Vagina (tissue), 2 donors: ENCODE measurements at regions not wholly inside any gene's neighbourhood (a gene's known extent, or its start where the extent isn't known, plus 50 kb on each side); places are given as distances from the start of the nearest gene placed in this dataset.

Experiments
- DNase-seq, 2 donors: peaks; one replicate each; pipeline ENCODE4 v3.0.0-alpha.2; 2017; ENCODE audit errors: extremely low spot score in 2 of 2
- H3K27ac ChIP-seq: fragments of 200-600 bp; sonication (generic); one replicate; pipeline ENCODE4 v1.5.1; 2019
- H3K27me3 ChIP-seq: fragments of 200-600 bp; sonication (generic); one replicate; pipeline ENCODE4 v1.5.1; 2019
- H3K36me3 ChIP-seq, 2 donors: fragments of 200-600 bp; sonication (generic); one replicate each; pipeline ENCODE4 v1.5.1; 2017 to 2019
- H3K4me1 ChIP-seq: fragments of 200-600 bp; sonication (generic); one replicate; pipeline ENCODE4 v1.5.1; 2019
- H3K4me3 ChIP-seq, 2 donors: fragments of 200-600 bp; sonication (generic); 1 replicate in 1 of 2; 2 replicates in 1 of 2; pipeline ENCODE4 v1.5.1; 2016 to 2019
- H3K9me3 ChIP-seq: fragments of 200-600 bp; sonication (generic); one replicate; pipeline ENCODE4 v1.5.1; 2019
- POLR2A ChIP-seq, 2 donors: fragments of 450-650 bp; IDR thresholded peaks; one replicate each; pipeline ENCODE4 v1.6.1; 2017; ENCODE audit warnings: antibody characterized with exemption in 2 of 2, mild to moderate bottlenecking in 2 of 2, moderate library complexity in 2 of 2
- POLR2AphosphoS5 ChIP-seq, 2 donors: sonication (generic); formaldehyde crosslinking; IDR thresholded peaks; one replicate each; pipeline ENCODE4 v1.9.0; 2017; ENCODE audit warnings: antibody characterized with exemption in 2 of 2, mild to moderate bottlenecking in 2 of 2, low read depth in 1 of 2; ENCODE audit not compliant: insufficient read depth in 1 of 2
- intact Hi-C: fragments of 100-400 bp; cut with DNase I; formaldehyde crosslinking; loops from one replicate; pipeline ENCODE4 v1.15.1; 2023
- TF ChIP-seq, protein P1 (sequence below), 3 experiments: fragments of 450-650 bp in 2 of 3; fragments of 200-600 bp in 1 of 3; sonication (generic) in 1 of 3; IDR thresholded peaks; one replicate each; pipeline ENCODE4 v1.5.1; 2017 to 2019; ENCODE audit warnings: antibody characterized with exemption in 3 of 3, mild to moderate bottlenecking in 2 of 3, moderate library complexity in 2 of 3

DNA sequence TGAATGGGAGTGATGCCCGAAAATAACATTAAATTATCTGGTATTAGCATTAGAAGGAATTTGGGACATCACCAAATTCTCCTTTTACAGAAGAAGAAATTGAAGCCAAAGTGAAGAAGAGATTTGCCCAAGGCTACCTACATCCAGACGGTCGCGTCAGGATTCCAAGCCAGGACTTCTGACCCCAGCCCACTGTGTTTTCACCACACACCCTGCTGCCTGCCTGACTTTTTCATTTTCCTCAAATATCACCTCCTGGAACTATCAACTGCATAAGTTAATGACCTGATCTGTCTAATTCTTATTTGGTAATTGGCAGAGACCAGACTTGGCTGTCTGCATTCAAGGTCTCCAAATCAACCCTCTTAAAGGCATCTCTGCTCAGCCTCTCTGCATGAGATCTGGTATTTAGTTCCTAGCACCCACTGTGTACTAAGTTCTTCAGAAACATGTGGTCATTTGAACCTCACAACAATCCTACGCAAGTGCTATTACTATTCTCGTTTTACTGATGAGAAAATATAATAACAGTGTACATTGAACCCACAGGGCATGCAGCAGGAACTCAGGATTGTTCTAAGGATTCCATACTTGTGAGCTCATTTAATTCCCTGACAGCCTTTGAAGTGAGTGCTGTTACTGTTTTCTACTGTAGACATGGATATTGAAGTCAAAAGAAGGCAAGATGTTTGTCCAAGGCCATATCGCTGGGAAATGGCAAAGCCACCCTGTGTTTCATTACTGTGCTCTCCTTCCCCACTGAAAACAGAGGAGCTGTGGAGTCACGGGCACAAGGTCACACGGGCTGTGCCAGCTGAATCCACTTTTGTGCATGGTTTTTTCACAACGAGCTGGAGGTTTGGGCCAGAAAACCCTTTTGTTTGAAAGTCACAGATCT is 195.2 kb upstream of the C1QTNF7 start:
- Histone ChIP-seq H3K4me1 (peaks cover 42% of the 10 kb centered on the region), H3K9me3 (no peaks in the 10 kb centered on the region), H3K27me3 (no peaks in the 10 kb centered on the region), H3K36me3 (no peaks in the 10 kb centered on the region), H3K4me3 (no peak overlapping the region), H3K27ac (peak overlapping the region; percentile 70)
- TF ChIP-seq POLR2A (IDR thresholded peaks at IDR 0.05) (no peak), POLR2AphosphoS5 (IDR thresholded peaks at IDR 0.05; ENCODE audit: insufficient read depth in 1 of 2, low read depth in 1 of 2) (no peak)
- TF ChIP-seq, protein P1, sequence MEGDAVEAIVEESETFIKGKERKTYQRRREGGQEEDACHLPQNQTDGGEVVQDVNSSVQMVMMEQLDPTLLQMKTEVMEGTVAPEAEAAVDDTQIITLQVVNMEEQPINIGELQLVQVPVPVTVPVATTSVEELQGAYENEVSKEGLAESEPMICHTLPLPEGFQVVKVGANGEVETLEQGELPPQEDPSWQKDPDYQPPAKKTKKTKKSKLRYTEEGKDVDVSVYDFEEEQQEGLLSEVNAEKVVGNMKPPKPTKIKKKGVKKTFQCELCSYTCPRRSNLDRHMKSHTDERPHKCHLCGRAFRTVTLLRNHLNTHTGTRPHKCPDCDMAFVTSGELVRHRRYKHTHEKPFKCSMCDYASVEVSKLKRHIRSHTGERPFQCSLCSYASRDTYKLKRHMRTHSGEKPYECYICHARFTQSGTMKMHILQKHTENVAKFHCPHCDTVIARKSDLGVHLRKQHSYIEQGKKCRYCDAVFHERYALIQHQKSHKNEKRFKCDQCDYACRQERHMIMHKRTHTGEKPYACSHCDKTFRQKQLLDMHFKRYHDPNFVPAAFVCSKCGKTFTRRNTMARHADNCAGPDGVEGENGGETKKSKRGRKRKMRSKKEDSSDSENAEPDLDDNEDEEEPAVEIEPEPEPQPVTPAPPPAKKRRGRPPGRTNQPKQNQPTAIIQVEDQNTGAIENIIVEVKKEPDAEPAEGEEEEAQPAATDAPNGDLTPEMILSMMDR (IDR thresholded peaks at IDR 0.05): no peak
- intact Hi-C loops: loop anchor here (2.0 kb wide), 1 partner anchor 226 kb away; no protein-coding TSS in a partner anchor
- no peak for DNase-seq

DNA sequence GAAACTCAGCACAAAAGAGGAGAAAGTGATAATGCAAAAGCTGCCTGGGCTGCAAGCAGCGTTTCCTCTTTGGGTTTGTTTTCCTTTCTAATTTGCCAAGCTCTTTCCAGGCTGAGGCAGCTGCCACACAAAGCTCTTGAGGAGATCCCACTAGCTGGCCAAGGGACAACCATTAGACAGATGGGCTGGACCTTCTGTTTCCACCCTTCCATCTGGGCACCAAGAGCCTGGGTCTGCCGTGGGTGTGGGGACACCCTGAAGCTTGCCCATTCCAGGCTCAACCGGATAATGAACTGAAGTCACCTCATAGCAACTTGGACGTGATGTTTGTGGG is 194.6 kb upstream of the C1QTNF7 start:
- Histone ChIP-seq H3K9me3 (no peaks in the 10 kb centered on the region), H3K27me3 (no peaks in the 10 kb centered on the region), H3K4me1 (peaks cover 42% of the 10 kb centered on the region), H3K27ac (peak overlapping the region; percentile 70), H3K36me3 (no peaks in the 10 kb centered on the region), H3K4me3 (no peak overlapping the region)
- DNase-seq: no peak
- TF ChIP-seq POLR2AphosphoS5 (IDR thresholded peaks at IDR 0.05; ENCODE audit: insufficient read depth in 1 of 2, low read depth in 1 of 2) (no peak), POLR2A (IDR thresholded peaks at IDR 0.05) (no peak)
- TF ChIP-seq, protein P1 (IDR thresholded peaks at IDR 0.05): no peak
- intact Hi-C loops: loop anchor here (2.0 kb wide), 1 partner anchor 226 kb away; no protein-coding TSS in a partner anchor

DNA sequence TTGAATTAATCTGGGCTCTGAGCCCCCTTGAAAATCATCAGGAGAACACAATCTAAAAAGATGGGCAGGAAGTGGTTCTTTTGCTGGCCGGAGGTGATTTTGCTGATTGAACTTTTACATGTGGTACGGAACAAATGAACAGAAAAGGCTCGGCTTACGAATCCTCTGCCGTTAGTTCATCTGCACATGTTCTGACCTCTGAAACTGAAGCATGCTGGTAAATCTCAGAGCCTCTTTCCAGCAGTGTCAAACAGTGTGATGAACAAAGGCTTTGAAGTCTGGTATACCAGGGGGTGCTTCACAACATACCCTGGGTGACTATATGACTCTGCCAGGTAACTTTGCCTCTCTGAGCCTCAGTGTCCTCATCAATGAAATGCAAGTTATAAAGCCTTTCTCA is 194.2 kb upstream of the C1QTNF7 start:
- TF ChIP-seq, protein P1 (IDR thresholded peaks at IDR 0.05): no peak
- TF ChIP-seq POLR2A (IDR thresholded peaks at IDR 0.05) (no peak), POLR2AphosphoS5 (IDR thresholded peaks at IDR 0.05; ENCODE audit: insufficient read depth in 1 of 2, low read depth in 1 of 2) (no peak)
- H3K36me3 ChIP-seq: no peaks in the 10 kb centered on the region
- H3K27me3 ChIP-seq: no peaks in the 10 kb centered on the region
- DNase-seq: no peak
- H3K9me3 ChIP-seq: no peaks in the 10 kb centered on the region
- H3K4me3 ChIP-seq: no peak overlapping the region
- H3K4me1 ChIP-seq: peaks cover 44% of the 10 kb centered on the region
- intact Hi-C loops: loop anchor here (2.0 kb wide), 1 partner anchor 225 kb away; no protein-coding TSS in a partner anchor
- peak overlapping the region; percentile 70 for H3K27ac ChIP-seq

DNA sequence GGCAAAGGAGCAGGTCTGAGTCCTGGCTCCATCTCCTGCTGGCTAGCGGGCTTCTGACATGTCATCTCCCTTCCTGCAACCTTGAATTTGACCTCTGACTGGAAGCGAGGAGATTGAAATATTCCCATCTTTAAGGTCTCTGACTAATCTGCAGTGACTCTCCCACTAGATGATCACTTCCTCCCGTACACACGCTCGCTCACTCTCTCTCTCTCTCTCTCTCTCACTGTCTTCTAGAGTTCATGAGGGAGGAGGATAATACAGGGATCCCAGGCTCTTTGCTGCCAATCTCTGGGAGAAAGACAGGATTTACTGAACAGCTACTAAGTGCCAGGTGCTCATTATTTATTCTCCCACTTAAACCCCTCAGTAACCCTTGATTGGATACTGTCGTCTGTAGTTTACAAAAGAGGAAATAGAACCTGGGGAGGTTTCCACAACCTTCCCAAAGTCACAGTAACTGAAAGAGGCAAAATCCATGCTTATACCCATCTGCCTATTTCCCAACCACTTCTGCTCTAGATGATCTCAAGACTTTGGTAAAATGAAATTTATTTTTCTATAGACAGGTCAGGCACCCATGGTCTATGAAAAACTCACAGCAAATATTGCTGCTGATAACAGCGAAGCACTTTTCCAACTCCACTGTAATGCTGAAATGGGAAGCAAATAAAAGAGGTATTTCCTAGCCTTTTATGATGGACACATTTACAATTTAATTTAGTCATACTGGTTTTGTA is 193.5 kb upstream of the C1QTNF7 start:
- peaks cover 51% of the 10 kb centered on the region for H3K4me1 ChIP-seq
- no peak for DNase-seq
- H3K4me3 ChIP-seq: no peak overlapping the region
- intact Hi-C loops: no loop called here
- H3K27ac ChIP-seq: peak overlapping the region; percentile 70
- no peaks in the 10 kb centered on the region for H3K9me3 ChIP-seq
- no peak for TF ChIP-seq POLR2AphosphoS5 (IDR thresholded peaks at IDR 0.05; ENCODE audit: insufficient read depth in 1 of 2, low read depth in 1 of 2)
- no peaks in the 10 kb centered on the region for H3K27me3 ChIP-seq
- H3K36me3 ChIP-seq: no peaks in the 10 kb centered on the region

DNA sequence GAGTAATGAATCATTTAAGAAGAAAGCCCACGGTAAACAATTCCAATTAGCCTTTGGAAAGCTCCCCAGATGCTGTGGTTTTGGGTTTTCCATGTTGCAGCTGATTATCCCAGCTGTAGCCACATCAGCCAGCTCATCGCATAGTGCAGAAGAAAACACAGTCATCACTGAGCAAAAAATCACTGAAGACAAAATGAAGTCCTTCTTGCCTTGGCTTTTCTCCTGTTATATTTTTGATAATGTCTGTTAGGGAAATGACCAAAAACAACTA is 193.0 kb upstream of the C1QTNF7 start:
- TF ChIP-seq POLR2AphosphoS5 (IDR thresholded peaks at IDR 0.05; ENCODE audit: insufficient read depth in 1 of 2, low read depth in 1 of 2) (peak in 1 of 2 donors; percentile 75), POLR2A (IDR thresholded peaks at IDR 0.05) (no peak)
- intact Hi-C loops: no loop called here
- Histone ChIP-seq H3K4me3 (no peak overlapping the region), H3K27ac (peak overlapping the region; percentile 70), H3K27me3 (no peaks in the 10 kb centered on the region), H3K9me3 (no peaks in the 10 kb centered on the region), H3K36me3 (no peaks in the 10 kb centered on the region), H3K4me1 (peaks cover 56% of the 10 kb centered on the region)
- DNase-seq: no peak
